ENCODE measurements at regions not wholly inside any gene's neighbourhood (a gene's known extent, or its start where the extent isn't known, plus 50 kb on each side); places are given as distances from the start of the nearest gene placed in this dataset.

DNA sequence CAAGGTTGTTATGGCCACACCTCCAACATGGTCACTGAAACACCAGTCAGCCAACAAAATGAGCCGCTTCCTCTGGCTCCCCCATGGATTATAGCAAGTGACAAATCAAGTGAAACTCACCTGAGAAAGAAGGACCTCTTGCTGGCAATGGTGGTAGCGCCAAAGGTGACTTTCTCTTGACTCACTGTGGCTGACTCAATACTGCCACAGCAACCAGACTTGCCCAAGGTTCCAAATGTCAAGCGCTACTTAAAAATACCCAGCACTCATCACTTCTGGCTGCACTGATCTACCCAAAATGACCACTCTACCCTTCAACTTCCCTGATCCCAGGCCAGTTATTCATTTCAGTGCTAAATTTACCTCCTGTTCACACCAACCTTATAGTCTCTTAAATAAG is 495.5 kb downstream of the FOXO1 start:
- no peak overlapping the region for H3K4me2 ChIP-seq (ENCODE audit: low read depth, low read length, poor library complexity, severe bottlenecking)
- no peak overlapping the region for H3K27ac ChIP-seq (ENCODE audit: low read depth, low read length)
- no peak overlapping the region for H2AFZ ChIP-seq (ENCODE audit: low read depth, low read length, severe bottlenecking)
- no peaks in the 10 kb centered on the region for H3K27me3 ChIP-seq (ENCODE audit: low read length)
- no peaks in the 10 kb centered on the region for H4K20me1 ChIP-seq (ENCODE audit: low read depth, low read length)
- H3K79me2 ChIP-seq (ENCODE audit: insufficient read depth, low read length), result no peaks in the 10 kb centered on the region
- no peak overlapping the region for H3K9ac ChIP-seq (ENCODE audit: low read length)
- H3K9me3 ChIP-seq (ENCODE audit: insufficient read depth, low read length), result no peaks in the 10 kb centered on the region
- no peaks in the 10 kb centered on the region for H3K9me2 ChIP-seq (replicated peaks; ENCODE audit: insufficient read depth, low read length)
- TF ChIP-seq EZH2phosphoT487 (conservative IDR thresholded peaks at IDR 0.05; ENCODE audit: low read length), result no peak
- TF ChIP-seq, protein P1, sequence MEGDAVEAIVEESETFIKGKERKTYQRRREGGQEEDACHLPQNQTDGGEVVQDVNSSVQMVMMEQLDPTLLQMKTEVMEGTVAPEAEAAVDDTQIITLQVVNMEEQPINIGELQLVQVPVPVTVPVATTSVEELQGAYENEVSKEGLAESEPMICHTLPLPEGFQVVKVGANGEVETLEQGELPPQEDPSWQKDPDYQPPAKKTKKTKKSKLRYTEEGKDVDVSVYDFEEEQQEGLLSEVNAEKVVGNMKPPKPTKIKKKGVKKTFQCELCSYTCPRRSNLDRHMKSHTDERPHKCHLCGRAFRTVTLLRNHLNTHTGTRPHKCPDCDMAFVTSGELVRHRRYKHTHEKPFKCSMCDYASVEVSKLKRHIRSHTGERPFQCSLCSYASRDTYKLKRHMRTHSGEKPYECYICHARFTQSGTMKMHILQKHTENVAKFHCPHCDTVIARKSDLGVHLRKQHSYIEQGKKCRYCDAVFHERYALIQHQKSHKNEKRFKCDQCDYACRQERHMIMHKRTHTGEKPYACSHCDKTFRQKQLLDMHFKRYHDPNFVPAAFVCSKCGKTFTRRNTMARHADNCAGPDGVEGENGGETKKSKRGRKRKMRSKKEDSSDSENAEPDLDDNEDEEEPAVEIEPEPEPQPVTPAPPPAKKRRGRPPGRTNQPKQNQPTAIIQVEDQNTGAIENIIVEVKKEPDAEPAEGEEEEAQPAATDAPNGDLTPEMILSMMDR (IDR thresholded peaks at IDR 0.05; ENCODE audit: insufficient read depth, low read length, poor library complexity, severe bottlenecking), result no peak
- H3K36me3 ChIP-seq (ENCODE audit: low read length), result no peaks in the 10 kb centered on the region
- H3K4me3 ChIP-seq (ENCODE audit: insufficient read depth, low read length, poor library complexity, severe bottlenecking), result no peak overlapping the region
- H3F3A ChIP-seq (ENCODE audit: insufficient read depth), result no peaks in the 10 kb centered on the region

DNA sequence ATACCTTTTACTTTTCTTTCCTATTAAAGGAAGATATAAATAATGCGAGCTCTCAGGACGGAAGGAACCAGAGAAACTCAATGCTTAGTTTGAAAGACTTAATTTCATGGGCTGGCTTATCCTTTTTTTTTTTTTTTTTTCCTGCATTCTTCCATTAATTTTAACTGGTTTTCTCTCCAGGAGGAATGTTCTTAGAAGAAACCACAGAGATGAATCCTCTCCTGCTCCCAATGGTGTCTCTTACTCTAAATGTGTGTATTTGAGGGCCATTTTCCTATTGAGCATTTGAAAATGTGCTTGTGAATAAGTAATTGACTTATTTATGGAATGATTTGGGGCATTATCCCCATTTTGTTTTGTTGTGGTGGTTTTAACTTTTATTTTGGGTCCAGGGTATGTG is 494.9 kb downstream of the FOXO1 start:
- H4K20me1 ChIP-seq (ENCODE audit: low read depth, low read length), result no peaks in the 10 kb centered on the region
- no peak overlapping the region for H3K4me3 ChIP-seq (ENCODE audit: insufficient read depth, low read length, poor library complexity, severe bottlenecking)
- H3K9ac ChIP-seq (ENCODE audit: low read length), result no peak overlapping the region
- no peaks in the 10 kb centered on the region for H3K27me3 ChIP-seq (ENCODE audit: low read length)
- no peak overlapping the region for H3K4me2 ChIP-seq (ENCODE audit: low read depth, low read length, poor library complexity, severe bottlenecking)
- H3F3A ChIP-seq (ENCODE audit: insufficient read depth), result no peaks in the 10 kb centered on the region
- H3K9me3 ChIP-seq (ENCODE audit: insufficient read depth, low read length), result no peaks in the 10 kb centered on the region
- TF ChIP-seq, protein P1 (IDR thresholded peaks at IDR 0.05; ENCODE audit: insufficient read depth, low read length, poor library complexity, severe bottlenecking), result no peak
- TF ChIP-seq EZH2phosphoT487 (conservative IDR thresholded peaks at IDR 0.05; ENCODE audit: low read length), result no peak
- H3K9me2 ChIP-seq (replicated peaks; ENCODE audit: insufficient read depth, low read length), result no peaks in the 10 kb centered on the region
- no peaks in the 10 kb centered on the region for H3K36me3 ChIP-seq (ENCODE audit: low read length)
- H3K27ac ChIP-seq (ENCODE audit: low read depth, low read length), result no peak overlapping the region
- H2AFZ ChIP-seq (ENCODE audit: low read depth, low read length, severe bottlenecking), result no peak overlapping the region
- no peaks in the 10 kb centered on the region for H3K79me2 ChIP-seq (ENCODE audit: insufficient read depth, low read length)

DNA sequence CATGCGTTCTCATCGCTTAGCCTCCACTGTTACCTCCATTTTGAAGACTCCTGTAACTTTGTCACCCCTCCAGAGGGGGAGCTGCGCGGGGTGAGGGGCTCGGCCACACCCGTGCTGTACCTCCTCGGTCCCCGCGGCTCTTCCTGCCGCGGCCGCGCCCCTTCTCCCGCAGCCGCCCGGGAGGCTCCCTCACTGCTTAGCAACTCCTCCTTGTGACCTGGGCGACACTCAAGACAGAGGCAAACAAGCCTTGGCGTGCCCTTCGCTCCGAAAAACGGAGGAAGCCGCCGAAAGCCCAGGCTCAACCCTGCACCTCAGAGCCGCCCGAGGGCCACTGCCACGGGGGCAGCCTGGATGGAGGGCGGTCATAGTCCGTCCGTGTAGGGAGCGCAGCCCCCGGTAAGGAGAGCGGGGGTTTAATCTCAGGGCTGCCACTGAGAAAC is 494.3 kb downstream of the FOXO1 start:
- Histone ChIP-seq H3K4me3 (ENCODE audit: insufficient read depth, low read length, poor library complexity, severe bottlenecking) (no peak overlapping the region), H3K79me2 (ENCODE audit: insufficient read depth, low read length) (no peaks in the 10 kb centered on the region), H3F3A (ENCODE audit: insufficient read depth) (no peaks in the 10 kb centered on the region), H3K9me3 (ENCODE audit: insufficient read depth, low read length) (no peaks in the 10 kb centered on the region), H3K36me3 (ENCODE audit: low read length) (no peaks in the 10 kb centered on the region), H3K27me3 (ENCODE audit: low read length) (no peaks in the 10 kb centered on the region), H4K20me1 (ENCODE audit: low read depth, low read length) (no peaks in the 10 kb centered on the region), H3K4me2 (ENCODE audit: low read depth, low read length, poor library complexity, severe bottlenecking) (no peak overlapping the region), H3K27ac (ENCODE audit: low read depth, low read length) (no peak overlapping the region), H2AFZ (ENCODE audit: low read depth, low read length, severe bottlenecking) (no peak overlapping the region), H3K9me2 (replicated peaks; ENCODE audit: insufficient read depth, low read length) (no peaks in the 10 kb centered on the region), H3K9ac (ENCODE audit: low read length) (no peak overlapping the region)
- TF ChIP-seq, protein P1 (IDR thresholded peaks at IDR 0.05; ENCODE audit: insufficient read depth, low read length, poor library complexity, severe bottlenecking), result no peak
- no peak for TF ChIP-seq EZH2phosphoT487 (conservative IDR thresholded peaks at IDR 0.05; ENCODE audit: low read length)

All from SU-DHL-6 (cell line).